ENCODE measurements at regions not wholly inside any gene's neighbourhood (a gene's known extent, or its start where the extent isn't known, plus 50 kb on each side); places are given as distances from the start of the nearest gene placed in this dataset.

DNA sequence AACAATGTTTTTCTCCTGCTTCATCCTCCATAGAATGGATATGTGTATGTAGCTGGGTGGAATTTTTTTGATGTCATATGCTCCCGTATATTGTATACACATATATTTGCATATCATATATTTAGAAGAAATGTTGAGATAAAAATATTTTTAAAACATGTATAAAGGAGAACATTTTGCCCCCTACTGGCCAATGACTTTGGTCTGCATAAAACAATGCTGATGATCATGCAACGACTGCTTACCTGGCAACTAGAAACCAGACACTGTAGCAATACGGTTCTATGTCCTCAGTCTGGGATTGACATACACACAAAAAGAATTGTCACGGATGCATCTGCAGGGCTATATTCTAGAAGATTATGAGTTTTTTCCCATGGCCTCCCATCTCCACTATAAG, 503.6 kb downstream of the ELAVL2 start:
- TF ChIP-seq CTCF (conservative IDR thresholded peaks at IDR 0.05; ENCODE audit: low read length): peak; percentile 54
- TF ChIP-seq EZH2phosphoT487 (IDR thresholded peaks at IDR 0.05; ENCODE audit: borderline replicate concordance, low read depth, low read length): no peak

Measured in OCI-LY7 (cell line).